ENCODE measurements at regions not wholly inside any gene's neighbourhood (a gene's known extent, or its start where the extent isn't known, plus 50 kb on each side); places are given as distances from the start of the nearest gene placed in this dataset.

DNA sequence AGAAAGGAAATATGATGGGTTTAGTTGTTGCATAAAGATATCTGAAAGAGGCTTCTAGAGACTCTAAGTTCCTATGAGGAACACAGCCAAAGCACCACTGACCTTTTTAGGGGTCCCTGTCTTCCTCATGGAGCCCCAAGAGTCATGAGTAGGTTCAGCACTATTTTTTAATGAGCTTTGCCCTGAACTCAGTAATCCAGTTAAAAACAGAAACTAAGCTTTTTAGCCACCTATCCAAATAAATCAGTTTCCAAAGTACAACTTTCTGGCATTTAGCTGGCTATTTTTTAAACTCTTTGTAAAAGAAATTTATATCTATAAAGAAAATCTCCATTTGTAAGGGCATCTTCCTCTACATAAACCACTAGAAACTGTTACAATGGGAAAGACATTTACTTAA is 241.8 kb upstream of the UBASH3B start:
- TF ChIP-seq CTCF (IDR thresholded peaks at IDR 0.05) (no peak), POLR2A (IDR thresholded peaks at IDR 0.05) (no peak)
